ENCODE measurements at regions not wholly inside any gene's neighbourhood (a gene's known extent, or its start where the extent isn't known, plus 50 kb on each side); places are given as distances from the start of the nearest gene placed in this dataset.

GRCh38 chr9:80046481-80046880, 474.7 kb downstream of the TLE4 start:
- H3K27ac ChIP-seq, result no peak overlapping the region
- H3K4me1 ChIP-seq, result peaks cover 0 to 3% (median 0%) of the 10 kb centered on the region in 10 experiments; a peak in 1 of 20 replicates
- no peaks in the 10 kb centered on the region for H3K36me3 ChIP-seq
- no peak overlapping the region for H3K4me3 ChIP-seq
- TF ChIP-seq Cebpa-rat (IDR thresholded peaks at IDR 0.05), result no peak
- no peak overlapping the region for H3K9ac ChIP-seq
- H4K20me1 ChIP-seq, result no peaks in the 10 kb centered on the region
- H3K4me2 ChIP-seq, result no peak overlapping the region
- peaks cover 0 to 4% (median 2%) of the 10 kb centered on the region in 11 experiments; a peak in 17 of 22 replicates for H3K9me3 ChIP-seq (replicated peaks in 1 of 11)
- H3K27me3 ChIP-seq, result no peaks in the 10 kb centered on the region

- Histone ChIP-seq H3K9ac (no peak overlapping the region), H3K9me3 (replicated peaks in 1 of 11) (peaks cover 0 to 10% (median 0%) of the 10 kb centered on the region in 11 experiments; a peak in 1 of 22 replicates), H3K27ac (no peak overlapping the region), H3K36me3 (no peaks in the 10 kb centered on the region), H3K4me1 (no peaks in the 10 kb centered on the region), H3K4me2 (no peak overlapping the region), H3K27me3 (no peaks in the 10 kb centered on the region), H3K4me3 (no peak overlapping the region), H4K20me1 (no peaks in the 10 kb centered on the region)
- no peak for TF ChIP-seq Cebpa-rat (IDR thresholded peaks at IDR 0.05)
Observed at GRCh38 chr9:80041821-80042220, 470.1 kb downstream of the TLE4 start.

GRCh38 chr9:80040457-80040856, 468.7 kb downstream of the TLE4 start:
- no peak overlapping the region for H3K4me2 ChIP-seq
- H3K4me3 ChIP-seq, result no peak overlapping the region
- no peaks in the 10 kb centered on the region for H3K36me3 ChIP-seq
- TF ChIP-seq Cebpa-rat (IDR thresholded peaks at IDR 0.05), result no peak
- H3K27me3 ChIP-seq, result no peaks in the 10 kb centered on the region
- no peaks in the 10 kb centered on the region for H3K4me1 ChIP-seq
- no peak overlapping the region for H3K27ac ChIP-seq
- no peaks in the 10 kb centered on the region for H4K20me1 ChIP-seq
- H3K9ac ChIP-seq, result no peak overlapping the region
- peaks cover 0 to 10% (median 0%) of the 10 kb centered on the region in 11 experiments; a peak in 1 of 22 replicates for H3K9me3 ChIP-seq (replicated peaks in 1 of 11)

- H3K4me3 ChIP-seq, result no peak overlapping the region
- TF ChIP-seq Cebpa-rat (IDR thresholded peaks at IDR 0.05), result no peak
- no peak overlapping the region for H3K4me2 ChIP-seq
- H3K27ac ChIP-seq, result no peak overlapping the region
- H3K27me3 ChIP-seq, result no peaks in the 10 kb centered on the region
- peaks cover 0 to 6% (median 1%) of the 10 kb centered on the region in 10 experiments; a peak in 4 of 20 replicates for H3K4me1 ChIP-seq
- H3K36me3 ChIP-seq, result no peaks in the 10 kb centered on the region
- H3K9me3 ChIP-seq (replicated peaks in 1 of 11), result peaks cover 0 to 17% (median 10%) of the 10 kb centered on the region in 11 experiments; a peak in 14 of 22 replicates
- H4K20me1 ChIP-seq, result no peaks in the 10 kb centered on the region
- H3K9ac ChIP-seq, result no peak overlapping the region
Observed at GRCh38 chr9:80030801-80031200, 459.0 kb downstream of the TLE4 start.

- Histone ChIP-seq H3K4me3 (no peak overlapping the region), H3K27me3 (no peaks in the 10 kb centered on the region), H3K36me3 (no peaks in the 10 kb centered on the region), H3K9me3 (replicated peaks in 1 of 11) (peaks cover 0 to 26% (median 10%) of the 10 kb centered on the region in 11 experiments; a peak in 14 of 22 replicates), H3K9ac (no peak overlapping the region), H4K20me1 (no peaks in the 10 kb centered on the region), H3K4me2 (peak overlapping the region in 2 of 11 experiments; percentile 27 to 28; a peak in 3 of 22 replicates), H3K4me1 (peaks cover 0 to 6% (median 1%) of the 10 kb centered on the region in 10 experiments; a peak in 4 of 20 replicates), H3K27ac (no peak overlapping the region)
- no peak for TF ChIP-seq Cebpa-rat (IDR thresholded peaks at IDR 0.05)
Observed at GRCh38 chr9:80028501-80028900, 456.7 kb downstream of the TLE4 start.

GRCh38 chr9:80025796-80026520, 454.2 kb downstream of the TLE4 start:
- no peaks in the 10 kb centered on the region for H3K27me3 ChIP-seq
- peaks cover 0 to 14% (median 0%) of the 10 kb centered on the region in 11 experiments; a peak in 8 of 22 replicates for H3K9me3 ChIP-seq (replicated peaks in 1 of 11)
- peaks cover 0 to 6% (median 1%) of the 10 kb centered on the region in 10 experiments; a peak in 4 of 20 replicates for H3K4me1 ChIP-seq
- no peak overlapping the region for H3K4me3 ChIP-seq
- H3K36me3 ChIP-seq, result no peaks in the 10 kb centered on the region
- no peaks in the 10 kb centered on the region for H4K20me1 ChIP-seq
- TF ChIP-seq Cebpa-rat (IDR thresholded peaks at IDR 0.05), result no peak
- H3K4me2 ChIP-seq, result no peak overlapping the region
- H3K27ac ChIP-seq, result no peak overlapping the region
- H3K9ac ChIP-seq, result no peak overlapping the region

GRCh38 chr9:80025131-80025530, 453.4 kb downstream of the TLE4 start:
- H4K20me1 ChIP-seq, result no peaks in the 10 kb centered on the region
- H3K4me1 ChIP-seq, result peaks cover 0 to 6% (median 1%) of the 10 kb centered on the region in 10 experiments; a peak in 4 of 20 replicates
- H3K9ac ChIP-seq, result no peak overlapping the region
- no peak overlapping the region for H3K27ac ChIP-seq
- H3K4me2 ChIP-seq, result no peak overlapping the region
- no peaks in the 10 kb centered on the region for H3K36me3 ChIP-seq
- TF ChIP-seq Cebpa-rat (IDR thresholded peaks at IDR 0.05), result no peak
- H3K4me3 ChIP-seq, result no peak overlapping the region
- H3K27me3 ChIP-seq, result no peaks in the 10 kb centered on the region
- peaks cover 0 to 14% (median 0%) of the 10 kb centered on the region in 11 experiments; a peak in 8 of 22 replicates for H3K9me3 ChIP-seq (replicated peaks in 1 of 11)

GRCh38 chr9:80020530-80020929, 448.8 kb downstream of the TLE4 start:
- H3K9me3 ChIP-seq (replicated peaks in 1 of 11), result peaks cover 0 to 12% (median 0%) of the 10 kb centered on the region in 11 experiments; a peak in 6 of 22 replicates
- H4K20me1 ChIP-seq, result no peaks in the 10 kb centered on the region
- H3K4me1 ChIP-seq, result no peaks in the 10 kb centered on the region
- H3K36me3 ChIP-seq, result no peaks in the 10 kb centered on the region
- no peak overlapping the region for H3K9ac ChIP-seq
- no peak for TF ChIP-seq Cebpa-rat (IDR thresholded peaks at IDR 0.05)
- H3K4me2 ChIP-seq, result no peak overlapping the region
- H3K27ac ChIP-seq, result no peak overlapping the region
- H3K4me3 ChIP-seq, result no peak overlapping the region
- no peaks in the 10 kb centered on the region for H3K27me3 ChIP-seq

GRCh38 chr9:80020056-80020455, 448.3 kb downstream of the TLE4 start:
- TF ChIP-seq Cebpa-rat (IDR thresholded peaks at IDR 0.05), result no peak
- no peak overlapping the region for H3K4me2 ChIP-seq
- no peaks in the 10 kb centered on the region for H3K36me3 ChIP-seq
- no peaks in the 10 kb centered on the region for H3K27me3 ChIP-seq
- H3K9ac ChIP-seq, result no peak overlapping the region
- H4K20me1 ChIP-seq, result no peaks in the 10 kb centered on the region
- H3K4me3 ChIP-seq, result no peak overlapping the region
- H3K4me1 ChIP-seq, result no peaks in the 10 kb centered on the region
- H3K27ac ChIP-seq, result no peak overlapping the region
- peaks cover 0 to 8% (median 0%) of the 10 kb centered on the region in 11 experiments; a peak in 7 of 22 replicates for H3K9me3 ChIP-seq (replicated peaks in 1 of 11)

Data from BLaER1 treated with 17β-estradiol and CSF1 and Interleukin-3, amounts not matched to agents 10 nM and 100 nM (cell line).